ENCODE measurements at regions not wholly inside any gene's neighbourhood (a gene's known extent, or its start where the extent isn't known, plus 50 kb on each side); places are given as distances from the start of the nearest gene placed in this dataset.

- no peaks in the 10 kb centered on the region for H3K27me3 ChIP-seq
- no peaks in the 10 kb centered on the region for H3K4me1 ChIP-seq
- no peak overlapping the region for H3K4me3 ChIP-seq
- H3K27ac ChIP-seq: no peak overlapping the region
- H3K36me3 ChIP-seq: no peaks in the 10 kb centered on the region
- DNase-seq (ENCODE audit: low spot score in 2 of 2): no peak
- peaks cover 0 to 9% (median 0%) of the 10 kb centered on the region in 4 donors for H3K9me3 ChIP-seq
- TF ChIP-seq, protein P1, sequence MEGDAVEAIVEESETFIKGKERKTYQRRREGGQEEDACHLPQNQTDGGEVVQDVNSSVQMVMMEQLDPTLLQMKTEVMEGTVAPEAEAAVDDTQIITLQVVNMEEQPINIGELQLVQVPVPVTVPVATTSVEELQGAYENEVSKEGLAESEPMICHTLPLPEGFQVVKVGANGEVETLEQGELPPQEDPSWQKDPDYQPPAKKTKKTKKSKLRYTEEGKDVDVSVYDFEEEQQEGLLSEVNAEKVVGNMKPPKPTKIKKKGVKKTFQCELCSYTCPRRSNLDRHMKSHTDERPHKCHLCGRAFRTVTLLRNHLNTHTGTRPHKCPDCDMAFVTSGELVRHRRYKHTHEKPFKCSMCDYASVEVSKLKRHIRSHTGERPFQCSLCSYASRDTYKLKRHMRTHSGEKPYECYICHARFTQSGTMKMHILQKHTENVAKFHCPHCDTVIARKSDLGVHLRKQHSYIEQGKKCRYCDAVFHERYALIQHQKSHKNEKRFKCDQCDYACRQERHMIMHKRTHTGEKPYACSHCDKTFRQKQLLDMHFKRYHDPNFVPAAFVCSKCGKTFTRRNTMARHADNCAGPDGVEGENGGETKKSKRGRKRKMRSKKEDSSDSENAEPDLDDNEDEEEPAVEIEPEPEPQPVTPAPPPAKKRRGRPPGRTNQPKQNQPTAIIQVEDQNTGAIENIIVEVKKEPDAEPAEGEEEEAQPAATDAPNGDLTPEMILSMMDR (IDR thresholded peaks at IDR 0.05): no peak
- TF ChIP-seq POLR2A (IDR thresholded peaks at IDR 0.05) (no peak), EP300 (IDR thresholded peaks at IDR 0.05) (no peak)
- 59 to 68% methylated on average over 2 of the region's 2 CpGs for WGBS, 2 donors
Observed at GRCh38 chr20:52677216-52677615, 294.9 kb upstream of the TSHZ2 start.

DNA sequence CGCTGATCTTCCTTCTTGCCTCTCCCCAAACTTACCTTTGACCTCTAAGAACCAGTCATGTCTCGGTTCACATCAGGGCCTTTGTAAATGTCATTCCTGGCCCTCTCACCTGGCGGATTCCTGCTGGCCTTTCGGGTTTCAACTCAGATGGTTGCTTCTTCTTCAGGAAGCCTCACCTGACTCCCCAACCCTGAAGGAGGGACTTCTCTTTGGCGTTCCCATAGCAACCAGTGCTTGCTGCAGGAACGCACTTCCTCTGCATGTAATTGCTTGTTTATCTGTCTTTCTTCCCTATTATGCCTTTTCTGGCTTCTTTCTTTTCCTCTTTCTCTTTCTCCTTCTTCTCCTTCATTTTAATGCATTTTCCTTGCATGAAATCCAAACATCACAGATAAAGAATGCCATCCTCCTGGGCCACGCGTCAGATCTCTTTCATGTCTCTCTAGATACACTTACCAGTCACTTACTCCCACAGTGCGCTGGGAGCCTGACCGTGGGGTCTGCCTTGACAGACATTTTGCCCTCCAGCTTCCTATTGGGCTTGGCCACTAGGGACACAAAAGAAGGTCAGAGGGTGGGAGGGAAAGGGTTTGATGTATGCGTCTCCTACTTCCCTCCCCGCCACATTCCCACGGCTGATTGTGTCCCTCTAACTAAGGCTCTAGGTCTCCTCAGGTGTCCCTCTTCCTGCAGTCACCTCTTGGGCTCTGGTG lies 295.7 kb upstream of the TSHZ2 start:
- Histone ChIP-seq H3K36me3 (no peaks in the 10 kb centered on the region), H3K27me3 (no peaks in the 10 kb centered on the region), H3K4me1 (no peaks in the 10 kb centered on the region), H3K9me3 (peaks cover 0 to 3% (median 0%) of the 10 kb centered on the region in 4 donors), H3K27ac (no peak overlapping the region), H3K4me3 (no peak overlapping the region)
- TF ChIP-seq POLR2A (IDR thresholded peaks at IDR 0.05) (no peak), EP300 (IDR thresholded peaks at IDR 0.05) (no peak)
- TF ChIP-seq, protein P1 (IDR thresholded peaks at IDR 0.05): no peak
- 77 to 80% methylated on average over 13 of the region's 13 CpGs for WGBS, 2 donors
- DNase-seq (ENCODE audit: low spot score in 2 of 2): no peak

GRCh38 chr20:52675375-52675774 lies 296.8 kb upstream of the TSHZ2 start:
- Histone ChIP-seq H3K27ac (no peak overlapping the region), H3K9me3 (no peaks in the 10 kb centered on the region), H3K4me3 (no peak overlapping the region), H3K27me3 (no peaks in the 10 kb centered on the region), H3K36me3 (no peaks in the 10 kb centered on the region), H3K4me1 (no peaks in the 10 kb centered on the region)
- 63 to 84% methylated on average over 4 of the region's 4 CpGs for WGBS, 2 donors
- no peak for DNase-seq (ENCODE audit: low spot score in 2 of 2)
- TF ChIP-seq, protein P1 (IDR thresholded peaks at IDR 0.05): no peak
- TF ChIP-seq POLR2A (IDR thresholded peaks at IDR 0.05) (no peak), EP300 (IDR thresholded peaks at IDR 0.05) (no peak)

GRCh38 chr20:52668626-52669025 lies 303.5 kb upstream of the TSHZ2 start:
- Histone ChIP-seq H3K4me1 (no peaks in the 10 kb centered on the region), H3K27me3 (no peaks in the 10 kb centered on the region), H3K36me3 (no peaks in the 10 kb centered on the region), H3K27ac (no peak overlapping the region), H3K9me3 (no peaks in the 10 kb centered on the region), H3K4me3 (no peak overlapping the region)
- no peak for DNase-seq (ENCODE audit: low spot score in 2 of 2)
- TF ChIP-seq EP300 (IDR thresholded peaks at IDR 0.05): no peak
- 64 to 72% methylated on average over 3 of the region's 3 CpGs for WGBS, 2 donors

DNA sequence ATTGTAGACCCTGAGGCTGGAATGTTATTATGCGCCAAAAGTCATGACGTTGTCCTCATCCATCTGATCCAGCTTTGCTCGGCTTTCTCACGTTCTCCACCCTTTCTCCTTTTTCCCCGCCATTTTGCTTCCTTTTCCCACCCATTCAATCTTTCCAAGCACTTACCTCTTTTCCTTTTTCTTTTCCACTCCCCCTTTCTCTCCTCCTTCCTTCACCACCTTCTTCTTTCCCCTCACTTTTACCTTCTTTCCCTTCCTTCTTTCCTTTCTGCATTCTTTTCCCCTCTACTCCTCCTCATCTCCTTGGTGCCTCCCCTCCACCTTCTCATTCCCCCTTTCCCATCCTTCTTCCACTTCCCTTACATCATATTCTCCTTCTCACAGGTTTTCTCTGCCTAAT lies 304.8 kb upstream of the TSHZ2 start:
- DNase-seq (ENCODE audit: low spot score in 2 of 2): no peak
- no peaks in the 10 kb centered on the region for H3K36me3 ChIP-seq
- no peaks in the 10 kb centered on the region for H3K9me3 ChIP-seq
- 94 to 97% methylated on average over 5 of the region's 5 CpGs for WGBS, 2 donors
- no peaks in the 10 kb centered on the region for H3K4me1 ChIP-seq
- TF ChIP-seq EP300 (IDR thresholded peaks at IDR 0.05): no peak
- H3K27ac ChIP-seq: no peak overlapping the region
- no peaks in the 10 kb centered on the region for H3K27me3 ChIP-seq
- H3K4me3 ChIP-seq: no peak overlapping the region

- Histone ChIP-seq H3K4me3 (no peak overlapping the region), H3K4me1 (no peaks in the 10 kb centered on the region), H3K27me3 (no peaks in the 10 kb centered on the region), H3K9me3 (no peaks in the 10 kb centered on the region), H3K27ac (no peak overlapping the region), H3K36me3 (no peaks in the 10 kb centered on the region)
- no peak for DNase-seq (ENCODE audit: low spot score in 2 of 2)
- WGBS, 2 donors: 88 to 92% methylated on average over 1 of the region's 1 CpG
- no peak for TF ChIP-seq EP300 (IDR thresholded peaks at IDR 0.05)
- no peak for TF ChIP-seq POLR2A (IDR thresholded peaks at IDR 0.05)
- TF ChIP-seq, protein P1 (IDR thresholded peaks at IDR 0.05): no peak
Observed at GRCh38 chr20:52665441-52665840, 306.7 kb upstream of the TSHZ2 start.

Data from tibial nerve (tissue), 4 donors.